Esophagus muscularis mucosa (tissue), 4 donors: ENCODE measurements at regions not wholly inside any gene's neighbourhood (a gene's known extent, or its start where the extent isn't known, plus 50 kb on each side); places are given as distances from the start of the nearest gene placed in this dataset.

Experiments
- DNase-seq: peaks from one replicate; pipeline ENCODE4 v3.0.0-alpha.2; 2017; ENCODE audit errors: extremely low spot score
- H3K27ac ChIP-seq, 4 donors: fragments of 200-600 bp; sonication (generic); replicated peaks in 1 of 4; 1 replicate in 3 of 4; 2 replicates in 1 of 4; pipeline ENCODE4 v1.5.1; 2016 to 2019; ENCODE audit warnings: mild to moderate bottlenecking in 1 of 4
- H3K27me3 ChIP-seq, 4 donors: fragments of 200-600 bp; sonication (generic); one replicate each; pipeline versions ENCODE4 v1.5.1 to v1.6.0; 2016 to 2019
- H3K36me3 ChIP-seq, 4 donors: fragments of 200-600 bp; sonication (generic); one replicate each; pipeline ENCODE4 v1.5.1; 2016 to 2019
- H3K4me1 ChIP-seq, 4 donors: fragments of 200-600 bp; sonication (generic); one replicate each; pipeline ENCODE4 v1.5.1; 2016 to 2019
- H3K4me3 ChIP-seq, 4 donors: fragments of 200-600 bp; sonication (generic); 1 replicate in 2 of 4; 2 replicates in 2 of 4; pipeline ENCODE4 v1.5.1; 2016 to 2019; ENCODE audit warnings: mild to moderate bottlenecking in 4 of 4, moderate library complexity in 1 of 4
- H3K9me3 ChIP-seq, 4 donors: fragments of 200-600 bp; sonication (generic); 1 replicate in 3 of 4; 2 replicates in 1 of 4; pipeline ENCODE4 v1.5.1; 2016 to 2019
- EP300 ChIP-seq: sonication (generic); formaldehyde crosslinking; IDR thresholded peaks from one replicate; pipeline ENCODE4 v1.6.1; 2017; ENCODE audit warnings: antibody characterized with exemption
- POLR2A ChIP-seq: fragments of 450-650 bp; IDR thresholded peaks from one replicate; pipeline ENCODE4 v1.6.1; 2017; ENCODE audit warnings: antibody characterized with exemption, moderate library complexity, mild to moderate bottlenecking, low read depth
- POLR2AphosphoS5 ChIP-seq, 2 donors: sonication (generic); formaldehyde crosslinking; IDR thresholded peaks; one replicate each; pipeline ENCODE4 v1.6.1; 2017; ENCODE audit warnings: antibody characterized with exemption in 2 of 2
- WGBS: methylation state at CpG from one replicate; pipeline ENCODE4 v1.1.5; 2018; 5-methylcytosine and 5-hydroxymethylcytosine counted together
- intact Hi-C: fragments of 100-400 bp; cut with DNase I; formaldehyde crosslinking; loops from one replicate; pipeline ENCODE4 v1.15.1; 2023
- TF ChIP-seq, protein P1 (sequence below), 3 experiments: fragments of 200-600 bp in 2 of 3; fragments of 450-650 bp in 1 of 3; sonication (generic) in 2 of 3; IDR thresholded peaks; one replicate each; pipeline ENCODE4 v1.5.1; 2017 to 2019; ENCODE audit warnings: antibody characterized with exemption in 3 of 3, mild to moderate bottlenecking in 2 of 3, moderate library complexity in 1 of 3

DNA sequence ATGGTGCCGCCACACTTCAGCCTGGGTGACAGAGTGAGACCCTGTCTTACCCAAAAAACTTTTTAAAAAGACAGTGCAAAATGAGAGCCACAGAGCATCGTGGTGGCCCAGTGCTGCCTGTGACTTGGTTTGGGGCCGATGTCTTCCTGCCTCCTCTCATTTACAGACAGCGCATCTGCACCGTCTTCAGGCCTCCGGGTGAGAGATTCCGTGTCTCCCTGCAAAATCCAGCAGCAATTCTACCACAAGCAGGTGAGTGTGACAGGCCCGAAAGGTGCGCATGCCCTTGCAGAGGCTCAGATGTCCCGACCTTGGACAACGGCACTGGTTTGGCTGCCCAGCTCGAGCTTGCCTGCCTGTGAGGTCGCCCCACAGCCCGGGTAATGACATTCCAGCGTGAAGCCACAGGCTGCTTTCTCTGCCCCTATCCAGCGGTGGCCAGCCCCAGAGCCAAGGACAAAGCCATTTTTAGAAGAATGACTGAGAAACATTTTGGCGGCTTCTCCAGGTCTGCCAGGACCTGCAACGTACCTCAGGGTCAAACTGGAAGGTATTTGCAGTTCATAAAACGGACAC is 70.3 kb upstream of the RFLNA start:
- WGBS, result 76% methylated on average over 14 of the region's 19 CpGs

DNA sequence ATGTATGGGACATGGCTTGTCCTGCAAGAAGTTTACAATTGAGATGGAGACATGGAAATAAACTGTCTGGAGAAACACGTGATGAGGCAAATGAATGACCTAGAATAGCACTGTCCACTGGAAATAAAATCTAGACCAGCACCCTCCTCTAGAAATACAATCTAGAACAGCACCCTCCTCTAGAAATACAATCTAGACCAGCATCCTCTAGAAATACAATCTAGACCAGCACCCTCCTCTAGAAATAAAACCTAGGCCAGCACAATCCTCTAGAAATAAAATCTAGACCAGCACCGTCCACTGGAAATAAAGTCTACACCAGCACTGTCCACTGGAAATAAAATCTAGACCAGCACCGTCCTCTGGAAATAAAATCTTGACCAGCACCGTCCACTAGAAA is 69.2 kb upstream of the RFLNA start:
- intact Hi-C loops, result no loop called here
- Histone ChIP-seq H3K36me3 (no peaks in the 10 kb centered on the region), H3K4me1 (no peaks in the 10 kb centered on the region), H3K4me3 (no peak overlapping the region), H3K9me3 (peaks cover 0 to 8% (median 2%) of the 10 kb centered on the region in 4 donors), H3K27ac (no peak overlapping the region), H3K27me3 (peaks cover 0 to 4% (median 0%) of the 10 kb centered on the region in 4 donors)
- TF ChIP-seq EP300 (no peak), POLR2A (no peak), POLR2AphosphoS5 (IDR thresholded peaks at IDR 0.05) (no peak)
- TF ChIP-seq, protein P1, sequence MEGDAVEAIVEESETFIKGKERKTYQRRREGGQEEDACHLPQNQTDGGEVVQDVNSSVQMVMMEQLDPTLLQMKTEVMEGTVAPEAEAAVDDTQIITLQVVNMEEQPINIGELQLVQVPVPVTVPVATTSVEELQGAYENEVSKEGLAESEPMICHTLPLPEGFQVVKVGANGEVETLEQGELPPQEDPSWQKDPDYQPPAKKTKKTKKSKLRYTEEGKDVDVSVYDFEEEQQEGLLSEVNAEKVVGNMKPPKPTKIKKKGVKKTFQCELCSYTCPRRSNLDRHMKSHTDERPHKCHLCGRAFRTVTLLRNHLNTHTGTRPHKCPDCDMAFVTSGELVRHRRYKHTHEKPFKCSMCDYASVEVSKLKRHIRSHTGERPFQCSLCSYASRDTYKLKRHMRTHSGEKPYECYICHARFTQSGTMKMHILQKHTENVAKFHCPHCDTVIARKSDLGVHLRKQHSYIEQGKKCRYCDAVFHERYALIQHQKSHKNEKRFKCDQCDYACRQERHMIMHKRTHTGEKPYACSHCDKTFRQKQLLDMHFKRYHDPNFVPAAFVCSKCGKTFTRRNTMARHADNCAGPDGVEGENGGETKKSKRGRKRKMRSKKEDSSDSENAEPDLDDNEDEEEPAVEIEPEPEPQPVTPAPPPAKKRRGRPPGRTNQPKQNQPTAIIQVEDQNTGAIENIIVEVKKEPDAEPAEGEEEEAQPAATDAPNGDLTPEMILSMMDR (IDR thresholded peaks at IDR 0.05), result no peak
- DNase-seq, result no peak
- WGBS, result 86% methylated on average over 4 of the region's 4 CpGs

More for the DNA sequence above, 70.3 kb upstream of the RFLNA start:
- no peaks in the 10 kb centered on the region for H3K4me1 ChIP-seq
- intact Hi-C loops, result no loop called here
- peaks cover 0 to 4% (median 0%) of the 10 kb centered on the region in 4 donors for H3K27me3 ChIP-seq
- peaks cover 0 to 7% (median 0%) of the 10 kb centered on the region in 4 donors for H3K9me3 ChIP-seq
- no peak overlapping the region for H3K27ac ChIP-seq
- no peak for DNase-seq
- no peaks in the 10 kb centered on the region for H3K36me3 ChIP-seq
- TF ChIP-seq, protein P1 (IDR thresholded peaks at IDR 0.05), result no peak
- no peak for TF ChIP-seq EP300
- H3K4me3 ChIP-seq, result no peak overlapping the region

DNA sequence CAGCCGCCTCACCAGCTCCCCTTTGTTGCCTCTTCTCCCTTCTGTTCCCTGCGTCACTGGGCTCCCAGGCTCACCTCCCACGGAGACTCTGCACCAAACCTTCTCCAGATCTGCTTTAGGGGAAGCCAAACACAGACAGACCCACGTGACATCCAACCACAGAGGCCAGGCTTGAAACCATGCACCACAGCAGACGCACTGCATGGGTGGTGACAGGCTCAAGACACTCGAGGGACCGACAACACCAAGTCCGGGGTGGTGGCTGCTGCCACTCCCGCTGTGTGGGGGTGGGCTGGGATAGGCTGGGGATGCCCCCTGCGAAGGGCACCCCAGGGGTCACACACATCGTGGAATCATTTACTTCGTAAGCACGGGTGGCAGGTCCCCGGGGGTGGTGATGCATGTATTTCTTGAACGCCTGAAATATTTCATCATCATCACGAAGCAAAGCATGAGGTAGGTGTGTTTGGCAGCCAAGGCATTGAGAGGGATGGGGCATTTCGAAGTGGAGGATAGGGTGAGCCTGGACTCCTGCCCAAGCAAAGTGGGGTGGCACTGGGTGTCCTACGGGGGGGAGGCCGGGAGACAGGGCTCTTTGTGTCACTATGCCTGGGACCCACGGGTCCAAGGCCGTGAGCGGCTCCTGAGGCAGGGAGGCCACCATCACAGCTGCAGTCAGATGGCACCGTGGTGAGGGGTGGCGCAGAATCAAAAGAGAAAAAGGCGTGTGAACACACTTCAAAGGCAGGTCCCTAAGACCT is 66.8 kb upstream of the RFLNA start:
- WGBS, result 70% methylated on average over 19 of the region's 25 CpGs
- H3K4me1 ChIP-seq, result no peaks in the 10 kb centered on the region
- no peak for TF ChIP-seq POLR2A
- DNase-seq, result no peak
- no peak overlapping the region for H3K27ac ChIP-seq
- no peaks in the 10 kb centered on the region for H3K36me3 ChIP-seq
- peaks cover 0 to 10% (median 4%) of the 10 kb centered on the region in 4 donors for H3K9me3 ChIP-seq
- H3K27me3 ChIP-seq, result peaks cover 0 to 4% (median 0%) of the 10 kb centered on the region in 4 donors
- H3K4me3 ChIP-seq, result no peak overlapping the region
- intact Hi-C loops, result no loop called here

DNA sequence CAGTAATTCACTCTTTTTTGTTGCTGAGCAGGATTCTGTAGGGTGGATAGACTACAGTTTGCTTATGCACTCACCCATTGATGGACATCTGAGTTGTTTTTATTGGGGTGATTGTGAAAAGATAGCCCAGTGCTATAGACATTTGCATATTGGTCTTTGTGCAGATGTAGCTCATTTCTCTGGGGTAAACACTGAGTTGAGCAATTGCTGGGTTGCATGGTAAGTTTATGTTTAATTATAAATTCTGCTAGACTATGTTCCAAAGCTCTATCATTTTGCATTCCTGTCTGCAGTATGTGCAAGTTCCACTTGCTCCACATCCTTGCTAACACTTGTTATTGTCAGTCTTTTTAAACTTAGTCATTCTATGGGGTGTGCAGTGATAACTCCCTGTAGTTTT is 65.4 kb upstream of the RFLNA start:
- no peak for DNase-seq
- Histone ChIP-seq H3K27ac (no peak overlapping the region), H3K9me3 (peaks cover 0 to 10% (median 4%) of the 10 kb centered on the region in 4 donors), H3K36me3 (no peaks in the 10 kb centered on the region), H3K4me3 (no peak overlapping the region), H3K4me1 (no peaks in the 10 kb centered on the region), H3K27me3 (peaks cover 0 to 4% (median 0%) of the 10 kb centered on the region in 4 donors)
- intact Hi-C loops, result no loop called here
- no peak for TF ChIP-seq POLR2A
- no peak for TF ChIP-seq EP300
- no peak for TF ChIP-seq POLR2AphosphoS5 (IDR thresholded peaks at IDR 0.05)
- TF ChIP-seq, protein P1 (IDR thresholded peaks at IDR 0.05), result no peak

DNA sequence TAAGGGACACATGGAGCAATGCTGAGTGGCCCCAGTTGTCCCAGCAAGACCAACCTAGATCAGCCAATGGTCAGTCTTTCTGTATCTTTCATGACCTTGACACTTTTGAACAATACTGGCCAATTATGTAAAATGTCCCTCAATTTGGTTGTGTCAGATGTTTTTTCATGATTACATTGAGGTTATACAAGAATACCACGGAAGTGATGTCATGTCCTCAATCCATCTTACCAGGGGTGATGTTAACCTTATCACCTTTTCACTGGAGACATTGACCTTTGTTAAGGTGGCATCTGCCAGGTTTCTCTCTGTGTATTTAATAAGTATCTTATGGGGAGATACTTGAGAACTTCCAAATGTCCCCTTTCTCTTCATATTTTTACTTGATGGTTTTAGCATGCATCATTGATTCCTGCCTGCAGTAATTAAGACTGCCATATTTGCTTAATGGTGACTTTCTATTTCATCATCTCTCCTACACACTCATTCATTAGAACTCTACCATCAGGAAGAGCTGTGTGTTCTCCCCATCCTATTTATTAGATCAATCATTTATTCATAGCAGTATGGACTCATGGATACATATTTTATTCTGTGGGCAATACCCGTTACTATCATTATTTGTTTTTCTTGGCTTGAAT is 64.7 kb upstream of the RFLNA start:
- Histone ChIP-seq H3K27me3 (peaks cover 0 to 4% (median 0%) of the 10 kb centered on the region in 4 donors), H3K9me3 (peaks cover 0 to 10% (median 4%) of the 10 kb centered on the region in 4 donors), H3K4me1 (no peaks in the 10 kb centered on the region), H3K27ac (no peak overlapping the region), H3K36me3 (no peaks in the 10 kb centered on the region), H3K4me3 (no peak overlapping the region)
- intact Hi-C loops, result no loop called here
- no peak for DNase-seq
- no peak for TF ChIP-seq POLR2A
- no peak for TF ChIP-seq POLR2AphosphoS5 (IDR thresholded peaks at IDR 0.05)
- no peak for TF ChIP-seq EP300
- TF ChIP-seq, protein P1 (IDR thresholded peaks at IDR 0.05), result no peak
- WGBS, result 66% methylated on average over 2 of the region's 2 CpGs
